Activated CD8-positive, alpha-beta memory T cell treated with anti-CD3 and anti-CD28 coated beads for 36 hours (primary cell): ENCODE measurements at regions not wholly inside any gene's neighbourhood (a gene's known extent, or its start where the extent isn't known, plus 50 kb on each side); places are given as distances from the start of the nearest gene placed in this dataset.
"Not testable (repeated sequence)": the region's sequence is repeated elsewhere in the genome, so short reads cannot be mapped to it uniquely, and the experiment has no call there.

Experiments
- CTCF ChIA-PET: fragments of 350-600 bp; sonication (Branson Sonifier 250); formaldehyde crosslinking; loops from one replicate; lab custom pipeline; 2021; ENCODE audit warnings: antibody characterized with exemption; lab: Charles Lee
- POLR2A ChIA-PET: fragments of 350-600 bp; sonication (Branson Sonifier 250); formaldehyde crosslinking; loops from one replicate; lab custom pipeline; 2021; ENCODE audit warnings: antibody characterized with exemption; lab: Charles Lee

- CTCF ChIA-PET = no interaction called here
- POLR2A ChIA-PET = no interaction called here
Observed at GRCh38 chr10:61280303-61280702, 172.9 kb downstream of the TMEM26 start.

GRCh38 chr10:61279400-61279799 is 173.8 kb downstream of the TMEM26 start:
- ChIA-PET CTCF (no interaction called here), POLR2A (no interaction called here)

GRCh38 chr10:61278556-61278955 is 174.6 kb downstream of the TMEM26 start:
- CTCF ChIA-PET = no interaction called here
- POLR2A ChIA-PET = no interaction called here

DNA sequence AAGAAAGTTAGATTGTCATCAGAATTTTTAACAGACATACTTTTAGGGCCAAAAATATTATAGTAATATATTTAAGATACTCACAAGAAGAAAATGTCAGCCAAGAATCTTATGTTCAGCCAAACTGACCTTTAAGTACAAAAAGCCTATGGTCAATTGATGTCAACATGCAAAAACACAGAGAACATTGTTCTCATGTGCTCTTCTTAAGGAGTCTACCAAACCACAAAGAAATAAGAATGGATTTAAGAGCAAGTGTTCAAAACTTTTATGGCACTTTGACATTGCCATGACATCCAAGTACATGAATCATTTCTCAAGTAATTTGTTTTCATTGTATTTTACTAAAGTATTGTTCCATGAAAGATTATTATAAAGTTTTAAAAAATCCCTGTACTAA is 180.4 kb downstream of the TMEM26 start:
- ChIA-PET CTCF (interaction anchor here (1.5 kb wide), 1 partner anchor 132 kb away, joined by 3 read pairs; no protein-coding TSS in a partner anchor), POLR2A (no interaction called here)

- CTCF ChIA-PET = no interaction called here
- POLR2A ChIA-PET = no interaction called here
Observed at GRCh38 chr10:61271127-61271780, 181.9 kb downstream of the TMEM26 start.

GRCh38 chr10:61263518-61263917 is 189.7 kb downstream of the TMEM26 start:
- ChIA-PET POLR2A (no interaction called here), CTCF (no interaction called here)

GRCh38 chr10:61262486-61263261 is 190.5 kb downstream of the TMEM26 start:
- ChIA-PET CTCF (no interaction called here), POLR2A (no interaction called here)

DNA sequence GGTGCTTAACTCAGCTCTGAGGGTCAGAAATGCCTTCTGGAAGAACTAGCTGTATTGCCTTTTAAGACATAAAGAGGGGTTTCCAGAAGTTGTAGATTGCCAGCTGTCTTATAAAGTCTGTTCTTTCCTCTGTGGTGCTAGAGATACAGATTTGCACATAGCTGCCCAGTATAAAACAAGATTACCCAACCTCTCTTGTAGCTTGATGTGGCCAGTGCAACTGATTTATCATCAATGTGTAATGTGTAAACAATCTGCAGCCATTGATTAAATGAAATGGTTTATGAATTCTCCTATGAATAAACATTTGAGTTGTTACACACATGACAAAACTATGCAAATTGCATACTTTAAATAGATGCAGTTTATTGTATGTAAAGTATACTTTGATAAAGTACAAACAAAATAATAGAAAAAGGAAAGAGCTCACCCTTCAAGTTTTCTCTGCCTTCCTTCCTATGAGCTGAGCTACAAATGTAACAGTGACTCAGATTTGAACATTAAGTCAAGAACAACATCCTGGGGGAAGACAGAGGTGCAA is 195.2 kb downstream of the TMEM26 start:
- CTCF ChIA-PET = no interaction called here
- POLR2A ChIA-PET = no interaction called here

- POLR2A ChIA-PET = no interaction called here
- CTCF ChIA-PET = no interaction called here
Observed at GRCh38 chr10:61257136-61257535, 196.0 kb downstream of the TMEM26 start.

DNA sequence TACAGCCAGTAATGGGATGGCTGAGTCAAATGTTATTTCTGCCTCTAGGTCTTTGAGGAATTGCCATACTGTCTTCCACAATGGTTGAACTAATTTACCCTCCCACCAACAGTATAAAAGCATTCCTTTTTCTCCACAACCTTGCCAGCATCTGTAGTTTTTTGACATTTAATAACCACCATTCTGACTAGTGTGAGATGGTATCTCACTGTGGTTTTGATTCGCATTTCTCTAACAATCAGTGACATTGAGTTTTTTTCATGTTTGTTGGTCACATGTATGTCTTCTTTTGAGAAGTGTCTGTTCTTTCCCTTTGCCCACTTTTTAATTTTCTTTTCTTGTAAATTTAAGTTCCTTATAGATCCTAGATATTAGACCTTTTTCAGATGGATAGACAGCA is 200.9 kb downstream of the TMEM26 start:
- CTCF ChIA-PET, POLR2A ChIA-PET: not testable (repeated sequence)

- CTCF ChIA-PET = no interaction called here
- POLR2A ChIA-PET = no interaction called here
Observed at GRCh38 chr10:61251089-61251488, 202.1 kb downstream of the TMEM26 start.

DNA sequence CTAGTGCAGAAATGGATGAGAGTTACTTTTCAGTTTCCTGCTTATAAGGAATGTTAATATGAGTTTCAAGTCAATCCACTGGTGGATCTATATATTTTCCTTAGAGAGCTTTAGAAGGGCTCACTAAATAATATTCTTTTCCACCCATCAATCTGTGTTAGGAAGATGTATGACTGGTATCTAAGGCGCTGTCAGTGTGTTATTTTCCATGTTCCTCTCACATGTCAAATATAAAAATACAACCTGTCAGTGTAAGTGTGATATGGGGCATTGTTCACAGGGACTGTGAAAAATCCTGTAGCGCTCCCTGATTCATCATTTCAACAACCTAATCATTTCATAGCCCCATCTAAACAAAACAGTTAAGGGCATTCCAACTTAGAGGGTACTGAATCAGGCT is 203.1 kb downstream of the TMEM26 start:
- POLR2A ChIA-PET = no interaction called here

GRCh38 chr10:61248013-61248412 is 205.2 kb downstream of the TMEM26 start:
- ChIA-PET CTCF (no interaction called here), POLR2A (no interaction called here)

More for the DNA sequence above, 203.1 kb downstream of the TMEM26 start:
- CTCF ChIA-PET = no interaction called here

- ChIA-PET CTCF (no interaction called here), POLR2A (no interaction called here)
Observed at GRCh38 chr10:61244261-61244775, 208.9 kb downstream of the TMEM26 start.

DNA sequence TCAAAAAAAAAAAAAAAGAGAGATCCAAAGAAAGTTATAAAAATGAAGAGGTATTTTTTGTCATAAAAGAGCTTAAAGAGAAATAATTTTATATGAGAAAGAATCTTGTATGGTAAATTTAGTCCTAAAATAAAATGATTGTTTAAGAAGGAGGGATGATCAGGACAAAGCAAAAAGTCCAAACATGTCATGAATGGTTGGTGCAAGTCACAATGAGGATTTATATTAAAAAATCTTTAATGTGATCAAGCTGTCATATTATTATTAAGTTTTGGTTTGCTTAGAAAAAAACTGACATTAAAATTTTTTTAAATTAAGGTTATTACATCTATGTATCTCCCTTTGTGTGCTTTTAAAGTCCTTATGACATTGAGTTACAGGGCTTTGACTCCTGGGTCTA is 220.4 kb downstream of the TMEM26 start:
- ChIA-PET POLR2A (no interaction called here), CTCF (no interaction called here)

DNA sequence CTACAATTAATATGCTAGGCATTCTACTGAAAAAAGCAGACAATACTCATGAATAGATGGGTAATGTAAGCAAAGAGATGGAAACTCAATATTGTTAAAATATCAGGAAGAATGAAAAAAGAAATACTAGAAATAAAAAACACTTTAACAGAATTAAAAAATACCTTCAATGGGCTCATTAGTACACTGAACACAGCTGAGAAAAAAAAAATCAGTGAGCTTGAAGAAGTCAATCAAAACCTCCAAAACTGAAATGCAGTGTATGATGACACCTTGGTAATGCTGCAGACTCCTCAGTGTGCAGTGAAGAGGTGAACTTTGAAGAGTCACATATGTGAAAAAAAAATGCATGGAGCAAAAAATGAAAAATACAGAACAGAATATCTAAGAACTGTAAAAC is 227.2 kb downstream of the TMEM26 start:
- ChIA-PET POLR2A (no interaction called here), CTCF (no interaction called here)

GRCh38 chr10:61223576-61223975 is 229.6 kb downstream of the TMEM26 start:
- ChIA-PET CTCF (no interaction called here), POLR2A (no interaction called here)

DNA sequence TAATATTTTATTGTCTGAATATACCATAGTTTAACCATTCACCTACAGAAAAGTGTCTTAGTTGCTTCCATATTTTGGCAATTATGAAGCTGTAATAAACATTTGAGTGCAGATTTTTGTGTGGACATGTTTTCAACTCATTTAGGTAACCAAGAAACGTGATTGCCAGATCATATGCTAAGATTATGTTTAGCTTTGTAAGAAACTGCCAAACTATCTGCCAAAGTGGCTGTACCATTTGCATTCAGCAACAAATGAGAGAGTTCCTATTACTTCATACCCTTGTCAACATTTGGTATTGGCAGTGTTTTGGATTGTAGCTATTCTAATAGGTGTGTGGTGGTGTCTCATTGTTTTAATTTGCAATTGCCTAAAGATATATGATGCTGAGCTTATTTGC is 233.5 kb downstream of the TMEM26 start:
- ChIA-PET POLR2A (no interaction called here), CTCF (no interaction called here)

- ChIA-PET CTCF (no interaction called here), POLR2A (no interaction called here)
Observed at GRCh38 chr10:61217851-61218565, 235.2 kb downstream of the TMEM26 start.

DNA sequence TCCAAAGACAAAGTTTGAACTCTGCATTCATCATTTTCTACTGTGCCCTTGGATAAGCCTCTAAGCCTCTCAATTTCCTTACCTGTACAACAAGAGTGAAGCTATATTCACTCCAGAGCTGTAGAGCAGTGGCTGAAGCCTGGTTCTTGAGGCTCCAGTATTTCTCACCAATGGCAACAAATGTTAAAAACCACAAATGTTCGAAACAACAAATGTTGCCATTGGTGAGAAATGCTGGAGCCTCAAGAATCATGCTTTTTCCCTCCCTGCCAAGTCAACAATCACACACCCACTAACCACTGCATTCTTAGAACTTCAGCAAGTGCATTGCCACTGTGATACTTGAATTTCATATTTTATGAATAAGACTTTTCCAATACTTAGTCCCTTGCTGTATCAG is 237.9 kb downstream of the TMEM26 start:
- CTCF ChIA-PET = no interaction called here
- POLR2A ChIA-PET = no interaction called here
